ENCODE measurements at regions not wholly inside any gene's neighbourhood (a gene's known extent, or its start where the extent isn't known, plus 50 kb on each side); places are given as distances from the start of the nearest gene placed in this dataset.

DNA sequence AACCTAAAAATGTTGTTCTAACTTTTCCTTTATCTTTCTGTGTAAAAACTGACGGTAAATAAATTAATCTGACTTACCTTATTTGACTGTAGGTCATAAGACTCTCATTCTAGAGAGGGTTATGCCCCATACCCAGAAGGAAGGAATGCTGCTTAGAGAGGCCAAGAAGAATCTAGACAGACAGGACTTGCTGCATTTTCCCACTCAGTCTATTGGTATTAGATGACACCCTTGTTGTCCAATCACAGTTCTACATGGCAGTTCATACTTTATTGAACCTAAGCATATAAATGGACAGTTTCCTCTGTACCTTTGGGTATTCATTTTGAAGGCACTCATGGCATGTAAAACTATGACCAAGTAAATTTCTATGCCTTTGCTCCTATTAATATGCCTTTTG, 359.6 kb upstream of the ID4 start (continued):
- TF ChIP-seq, protein P1, sequence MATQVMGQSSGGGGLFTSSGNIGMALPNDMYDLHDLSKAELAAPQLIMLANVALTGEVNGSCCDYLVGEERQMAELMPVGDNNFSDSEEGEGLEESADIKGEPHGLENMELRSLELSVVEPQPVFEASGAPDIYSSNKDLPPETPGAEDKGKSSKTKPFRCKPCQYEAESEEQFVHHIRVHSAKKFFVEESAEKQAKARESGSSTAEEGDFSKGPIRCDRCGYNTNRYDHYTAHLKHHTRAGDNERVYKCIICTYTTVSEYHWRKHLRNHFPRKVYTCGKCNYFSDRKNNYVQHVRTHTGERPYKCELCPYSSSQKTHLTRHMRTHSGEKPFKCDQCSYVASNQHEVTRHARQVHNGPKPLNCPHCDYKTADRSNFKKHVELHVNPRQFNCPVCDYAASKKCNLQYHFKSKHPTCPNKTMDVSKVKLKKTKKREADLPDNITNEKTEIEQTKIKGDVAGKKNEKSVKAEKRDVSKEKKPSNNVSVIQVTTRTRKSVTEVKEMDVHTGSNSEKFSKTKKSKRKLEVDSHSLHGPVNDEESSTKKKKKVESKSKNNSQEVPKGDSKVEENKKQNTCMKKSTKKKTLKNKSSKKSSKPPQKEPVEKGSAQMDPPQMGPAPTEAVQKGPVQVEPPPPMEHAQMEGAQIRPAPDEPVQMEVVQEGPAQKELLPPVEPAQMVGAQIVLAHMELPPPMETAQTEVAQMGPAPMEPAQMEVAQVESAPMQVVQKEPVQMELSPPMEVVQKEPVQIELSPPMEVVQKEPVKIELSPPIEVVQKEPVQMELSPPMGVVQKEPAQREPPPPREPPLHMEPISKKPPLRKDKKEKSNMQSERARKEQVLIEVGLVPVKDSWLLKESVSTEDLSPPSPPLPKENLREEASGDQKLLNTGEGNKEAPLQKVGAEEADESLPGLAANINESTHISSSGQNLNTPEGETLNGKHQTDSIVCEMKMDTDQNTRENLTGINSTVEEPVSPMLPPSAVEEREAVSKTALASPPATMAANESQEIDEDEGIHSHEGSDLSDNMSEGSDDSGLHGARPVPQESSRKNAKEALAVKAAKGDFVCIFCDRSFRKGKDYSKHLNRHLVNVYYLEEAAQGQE (IDR thresholded peaks at IDR 0.05; ENCODE audit: low read depth, low read length), result no peak
- TF ChIP-seq MXI1 (IDR thresholded peaks at IDR 0.05; ENCODE audit: low read depth, low read length) (no peak), RFX5 (IDR thresholded peaks at IDR 0.05; ENCODE audit: low read length) (no peak), JUND (IDR thresholded peaks at IDR 0.05) (no peak), RXRA (IDR thresholded peaks at IDR 0.05; ENCODE audit: borderline replicate concordance, low read depth) (no peak), CHD2 (IDR thresholded peaks at IDR 0.05; ENCODE audit: low read length, partially characterized antibody) (no peak), EP300 (IDR thresholded peaks at IDR 0.05; ENCODE audit: borderline replicate concordance in 1 of 2, low read depth in 1 of 2, low read length in 1 of 2) (no peak), EZH2phosphoT487 (IDR thresholded peaks at IDR 0.05; ENCODE audit: borderline replicate concordance, low read depth) (no peak), SIN3A (IDR thresholded peaks at IDR 0.05; ENCODE audit: borderline replicate concordance, low read depth, low read length) (no peak)

DNA sequence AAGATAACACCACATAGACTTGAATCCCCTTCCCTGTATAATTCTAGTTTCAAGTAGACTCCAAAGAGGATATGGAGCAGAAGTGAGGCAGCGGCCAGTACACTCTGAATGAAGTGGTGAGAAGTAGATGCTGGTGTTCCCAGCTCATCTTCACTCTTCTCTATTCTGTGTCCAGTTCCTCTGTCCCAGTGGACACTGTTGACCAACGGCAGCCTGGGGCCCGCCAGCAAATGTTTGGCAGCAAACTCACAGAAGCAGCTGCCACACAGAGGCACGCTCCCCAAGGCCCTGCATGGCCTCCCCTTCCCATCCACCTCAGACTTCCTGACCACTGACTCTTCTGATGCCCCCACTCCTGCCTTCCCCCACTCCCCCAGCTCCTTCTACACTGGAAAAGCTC, 358.9 kb upstream of the ID4 start:
- no peaks in the 10 kb centered on the region for H4K20me1 ChIP-seq (ENCODE audit: insufficient read depth)
- no peaks in the 10 kb centered on the region for H3K27me3 ChIP-seq (ENCODE audit: insufficient read depth)
- peaks cover 4% of the 10 kb centered on the region for H3F3A ChIP-seq (replicated peaks; ENCODE audit: insufficient read depth)
- H3K9ac ChIP-seq, result no peak overlapping the region
- no peaks in the 10 kb centered on the region for H3K79me2 ChIP-seq (ENCODE audit: insufficient read depth)
- no peaks in the 10 kb centered on the region for H3K9me3 ChIP-seq
- no peak overlapping the region for H2AFZ ChIP-seq (ENCODE audit: low read depth)
- H3K9me2 ChIP-seq, result no peaks in the 10 kb centered on the region
- peak overlapping the region in 1 of 2 experiments; percentile 71; a peak in 2 of 4 replicates for H3K27ac ChIP-seq (ENCODE audit: low read depth in 2 of 2, low read length in 1 of 2)
- no peak for DNase-seq
- no peak overlapping the region for H3K4me2 ChIP-seq
- no peaks in the 10 kb centered on the region for H3K36me3 ChIP-seq (replicated peaks in 1 of 2; ENCODE audit: control insufficient read depth in 1 of 2, insufficient read depth in 2 of 2, low read length in 1 of 2)
- ChIA-PET CTCF (no interaction called here), POLR2A (no interaction called here)
- H3K4me3 ChIP-seq (ENCODE audit: low read depth in 2 of 2, low read length in 1 of 2), result no peak overlapping the region
- TF ChIP-seq RAD21 (IDR thresholded peaks at IDR 0.05; ENCODE audit: low read length) (no peak), FOXJ3 (CRISPR knock-in tag; IDR thresholded peaks at IDR 0.05) (no peak), SMC3 (IDR thresholded peaks at IDR 0.05; ENCODE audit: low read depth, low read length) (no peak), TAF1 (IDR thresholded peaks at IDR 0.05; ENCODE audit: borderline replicate concordance, low read depth, low read length) (no peak), SIN3A (IDR thresholded peaks at IDR 0.05; ENCODE audit: borderline replicate concordance, low read depth, low read length) (no peak), ELF1 (IDR thresholded peaks at IDR 0.05) (no peak), POLR2AphosphoS5 (IDR thresholded peaks at IDR 0.05; ENCODE audit: low read depth, low read length) (no peak), RCOR1 (IDR thresholded peaks at IDR 0.05; ENCODE audit: low read length) (no peak)
- TF ChIP-seq, protein P2, sequence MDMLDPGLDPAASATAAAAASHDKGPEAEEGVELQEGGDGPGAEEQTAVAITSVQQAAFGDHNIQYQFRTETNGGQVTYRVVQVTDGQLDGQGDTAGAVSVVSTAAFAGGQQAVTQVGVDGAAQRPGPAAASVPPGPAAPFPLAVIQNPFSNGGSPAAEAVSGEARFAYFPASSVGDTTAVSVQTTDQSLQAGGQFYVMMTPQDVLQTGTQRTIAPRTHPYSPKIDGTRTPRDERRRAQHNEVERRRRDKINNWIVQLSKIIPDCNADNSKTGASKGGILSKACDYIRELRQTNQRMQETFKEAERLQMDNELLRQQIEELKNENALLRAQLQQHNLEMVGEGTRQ (IDR thresholded peaks at IDR 0.05; ENCODE audit: borderline replicate concordance, low read depth, low read length), result no peak
- TF ChIP-seq, protein P3, sequence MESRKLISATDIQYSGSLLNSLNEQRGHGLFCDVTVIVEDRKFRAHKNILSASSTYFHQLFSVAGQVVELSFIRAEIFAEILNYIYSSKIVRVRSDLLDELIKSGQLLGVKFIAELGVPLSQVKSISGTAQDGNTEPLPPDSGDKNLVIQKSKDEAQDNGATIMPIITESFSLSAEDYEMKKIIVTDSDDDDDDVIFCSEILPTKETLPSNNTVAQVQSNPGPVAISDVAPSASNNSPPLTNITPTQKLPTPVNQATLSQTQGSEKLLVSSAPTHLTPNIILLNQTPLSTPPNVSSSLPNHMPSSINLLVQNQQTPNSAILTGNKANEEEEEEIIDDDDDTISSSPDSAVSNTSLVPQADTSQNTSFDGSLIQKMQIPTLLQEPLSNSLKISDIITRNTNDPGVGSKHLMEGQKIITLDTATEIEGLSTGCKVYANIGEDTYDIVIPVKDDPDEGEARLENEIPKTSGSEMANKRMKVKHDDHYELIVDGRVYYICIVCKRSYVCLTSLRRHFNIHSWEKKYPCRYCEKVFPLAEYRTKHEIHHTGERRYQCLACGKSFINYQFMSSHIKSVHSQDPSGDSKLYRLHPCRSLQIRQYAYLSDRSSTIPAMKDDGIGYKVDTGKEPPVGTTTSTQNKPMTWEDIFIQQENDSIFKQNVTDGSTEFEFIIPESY (IDR thresholded peaks at IDR 0.05; ENCODE audit: borderline replicate concordance, low read depth), result no peak
- WGBS (ENCODE audit: low lambda C conversion rate), result 6% methylated on average over 4 of the region's 4 CpGs
- no peaks in the 10 kb centered on the region for H3K4me1 ChIP-seq (ENCODE audit: control insufficient read depth in 1 of 2, insufficient read depth in 2 of 2, low read depth in 1 of 2, low read length in 1 of 2)
